H9 (cell line): ENCODE measurements at regions not wholly inside any gene's neighbourhood (a gene's known extent, or its start where the extent isn't known, plus 50 kb on each side); places are given as distances from the start of the nearest gene placed in this dataset.

Source experiments
- DNase-seq: peaks from one replicate; pipeline ENCODE4 v3.0.0-alpha.2; 2017
- H2AFZ ChIP-seq: one replicate; pipeline ENCODE4 v1.6.1; 2013; ENCODE audit warnings: mild to moderate bottlenecking, low read length, control low read depth, moderate library complexity
- H2AK5ac ChIP-seq: 2 replicates; pipeline ENCODE4 v1.6.1; 2013; ENCODE audit warnings: low read length, control low read depth, mixed read lengths; ENCODE audit not compliant: insufficient read length
- H2BK120ac ChIP-seq: one replicate; pipeline ENCODE4 v1.6.1; 2013; ENCODE audit warnings: low read depth, mild to moderate bottlenecking, low read length, control low read depth, inconsistent platforms; ENCODE audit not compliant: poor library complexity, severe bottlenecking
- H2BK12ac ChIP-seq: 2 replicates; pipeline ENCODE4 v1.6.1; 2013; ENCODE audit warnings: low read length, control low read depth, mixed read lengths, low read depth; ENCODE audit not compliant: insufficient read length
- H2BK15ac ChIP-seq: 2 replicates; pipeline ENCODE4 v1.6.1; 2013; ENCODE audit warnings: low read depth, low read length, control low read depth
- H2BK20ac ChIP-seq: one replicate; pipeline ENCODE4 v1.6.1; 2013; ENCODE audit warnings: low read depth, mild to moderate bottlenecking, low read length, control low read depth, inconsistent platforms; ENCODE audit not compliant: poor library complexity, severe bottlenecking
- H2BK5ac ChIP-seq: 2 replicates; pipeline ENCODE4 v1.6.1; 2013; ENCODE audit warnings: low read length, control low read depth, mixed read lengths; ENCODE audit not compliant: insufficient read length
- H3K14ac ChIP-seq: 2 replicates; pipeline ENCODE4 v1.6.1; 2013; ENCODE audit warnings: low read length, control low read depth; ENCODE audit not compliant: insufficient read depth
- H3K18ac ChIP-seq: 2 replicates; pipeline ENCODE4 v1.6.1; 2013; ENCODE audit warnings: low read depth, mild to moderate bottlenecking, mixed read lengths, low read length, control low read depth; ENCODE audit not compliant: insufficient read length
- H3K23ac ChIP-seq: 2 replicates; pipeline ENCODE4 v1.6.1; 2013; ENCODE audit warnings: low read length, control low read depth, mixed read lengths, low read depth; ENCODE audit not compliant: insufficient read length
- H3K23me2 ChIP-seq: 2 replicates; pipeline ENCODE4 v1.6.1; 2013; ENCODE audit warnings: low read depth, mild to moderate bottlenecking, mixed read lengths, low read length, control low read depth; ENCODE audit not compliant: insufficient read length, poor library complexity, severe bottlenecking
- H3K27ac ChIP-seq: 2 replicates; pipeline ENCODE4 v1.5.1; 2013; ENCODE audit warnings: low read length, control low read depth, mixed read lengths, low read depth; ENCODE audit not compliant: insufficient read length
- H3K27me3 ChIP-seq: 2 replicates; pipeline ENCODE4 v1.6.1; 2013; ENCODE audit warnings: low read length, control low read depth, inconsistent platforms; ENCODE audit not compliant: insufficient read depth
- H3K4ac ChIP-seq: 2 replicates; pipeline ENCODE4 v1.6.1; 2013; ENCODE audit warnings: low read depth, mild to moderate bottlenecking, control low read depth, inconsistent platforms, low read length, moderate library complexity
- H3K4me1 ChIP-seq: 2 replicates; pipeline ENCODE4 v1.6.1; 2013; ENCODE audit warnings: low read length, control low read depth, inconsistent platforms; ENCODE audit not compliant: insufficient read depth
- H3K4me2 ChIP-seq: 2 replicates; pipeline ENCODE4 v1.6.1; 2013; ENCODE audit warnings: low read length, control low read depth, mixed read lengths; ENCODE audit not compliant: insufficient read length, insufficient read depth
- H3K56ac ChIP-seq: 2 replicates; pipeline ENCODE4 v1.6.1; 2013; ENCODE audit warnings: low read depth, mild to moderate bottlenecking, mixed read lengths, low read length, control low read depth; ENCODE audit not compliant: insufficient read length
- H3K79me1 ChIP-seq: 2 replicates; pipeline ENCODE4 v1.6.1; 2013; ENCODE audit warnings: low read depth, mild to moderate bottlenecking, moderate library complexity, low read length, control low read depth, inconsistent platforms; ENCODE audit not compliant: insufficient read depth, poor library complexity, severe bottlenecking
- H3K79me2 ChIP-seq: 2 replicates; pipeline ENCODE4 v1.6.1; 2013; ENCODE audit warnings: low read length, control low read depth, inconsistent platforms; ENCODE audit not compliant: insufficient read depth
- H3K9ac ChIP-seq: 2 replicates; pipeline ENCODE4 v1.6.1; 2013; ENCODE audit warnings: low read length, control low read depth, mixed read lengths; ENCODE audit not compliant: insufficient read length; ENCODE audit errors: extremely low read depth
- H3K9me3 ChIP-seq: one replicate; pipeline ENCODE4 v1.6.1; 2013; ENCODE audit warnings: low read depth, low read length, inconsistent platforms; ENCODE audit not compliant: control insufficient read depth
- H3T11ph ChIP-seq: one replicate; pipeline ENCODE4 v1.6.1; 2013; ENCODE audit warnings: mild to moderate bottlenecking, low read length, control low read depth, inconsistent platforms
- H4K20me1 ChIP-seq: one replicate; pipeline ENCODE4 v1.6.1; 2013; ENCODE audit not compliant: control insufficient read depth, insufficient read length, insufficient read depth
- H4K5ac ChIP-seq: 2 replicates; pipeline ENCODE4 v1.6.1; 2013; ENCODE audit warnings: low read depth, mild to moderate bottlenecking, mixed read lengths, low read length, control low read depth; ENCODE audit not compliant: insufficient read length
- H4K8ac ChIP-seq: replicated peaks from 2 replicates; pipeline ENCODE4 v1.6.1; 2013; ENCODE audit warnings: low read length, control low read depth, mixed read lengths, low read depth; ENCODE audit not compliant: insufficient read length
- H4K91ac ChIP-seq: 2 replicates; pipeline ENCODE4 v1.6.1; 2013; ENCODE audit warnings: low read depth, mild to moderate bottlenecking, moderate library complexity, mixed read lengths, low read length, control low read depth; ENCODE audit not compliant: insufficient read length
- H3K27ac Mint-ChIP-seq, 3 experiments: 2 replicates in 2 of 3; 3 replicates in 1 of 3; pipeline ENCODE4 v1.8.0; 2020 to 2021; ENCODE audit warnings: mixed read lengths in 3 of 3, mild to moderate bottlenecking in 1 of 3, moderate library complexity in 1 of 3
- H3K27me3 Mint-ChIP-seq: 2 replicates; pipeline ENCODE4 v1.8.0; 2021; ENCODE audit warnings: low read depth, mild to moderate bottlenecking, moderate library complexity, mixed read lengths
- H3K36me3 Mint-ChIP-seq, 3 experiments: 2 replicates in 2 of 3; 3 replicates in 1 of 3; pipeline ENCODE4 v1.8.0; 2020 to 2021; ENCODE audit warnings: low read depth in 3 of 3, mixed read lengths in 3 of 3; ENCODE audit not compliant: insufficient read depth in 1 of 3
- H3K4me1 Mint-ChIP-seq, 2 experiments: 2 replicates each; pipeline ENCODE4 v1.8.0; 2020; ENCODE audit warnings: mixed read lengths in 2 of 2
- H3K4me3 Mint-ChIP-seq, 2 experiments: 2 replicates in 1 of 2; 3 replicates in 1 of 2; pipeline ENCODE4 v1.8.0; 2020 to 2021; ENCODE audit warnings: mild to moderate bottlenecking in 2 of 2, mixed read lengths in 2 of 2, moderate library complexity in 1 of 2
- H3K9me3 Mint-ChIP-seq, 2 experiments: 2 replicates in 1 of 2; 3 replicates in 1 of 2; pipeline ENCODE4 v1.8.0; 2020; ENCODE audit warnings: mild to moderate bottlenecking in 2 of 2, mixed read lengths in 2 of 2, moderate library complexity in 1 of 2
- CTCF ChIP-seq: fragments of 200-600 bp; sonication (generic); conservative IDR thresholded peaks from 3 replicates; pipeline ENCODE4 v1.8.0; 2021; ENCODE audit warnings: antibody characterized with exemption, mild to moderate bottlenecking
- WGBS: extraction: QIAGEN DNeasy Blood & Tissue Kit; methylation state at CpG from one replicate; pipeline ENCODE4 v1.1.7; 2013; ENCODE audit warnings: missing lambda C conversion rate, low lambda C conversion rate, mixed read lengths; ENCODE audit not compliant: insufficient read length; ENCODE audit errors: extremely low coverage; 5-methylcytosine and 5-hydroxymethylcytosine counted together

- Histone ChIP-seq H4K91ac (no peak overlapping the region), H2BK12ac (no peak overlapping the region), H4K20me1 (no peaks in the 10 kb centered on the region), H2BK15ac (no peak overlapping the region), H2BK5ac (no peak overlapping the region), H3K23ac (no peak overlapping the region), H3K4ac (no peak overlapping the region), H2AK5ac (no peak overlapping the region), H2BK120ac (no peak overlapping the region), H3K4me2 (no peak overlapping the region), H2BK20ac (no peak overlapping the region), H4K8ac (no peak overlapping the region), H3K18ac (no peak overlapping the region), H3K9me3 (peaks cover 25% of the 10 kb centered on the region), H3K9ac (no peak overlapping the region), H3K79me1 (no peaks in the 10 kb centered on the region), H3K23me2 (no peaks in the 10 kb centered on the region), H3K79me2 (no peaks in the 10 kb centered on the region), H3K4me1 (no peaks in the 10 kb centered on the region), H3K27ac (no peak overlapping the region), H3K14ac (no peak overlapping the region; the same call in 1 of the 2 replicates), H3K27me3 (no peaks in the 10 kb centered on the region; the same call in 1 of the 2 replicates), H3T11ph (no peak overlapping the region), H4K5ac (no peak overlapping the region), H2AFZ (no peak overlapping the region), H3K56ac (no peak overlapping the region)
- Mint-ChIP-seq H3K4me3 (no peak overlapping the region), H3K27ac (no peak overlapping the region), H3K27me3 (no peaks in the 10 kb centered on the region; the same call in 1 of the 2 replicates), H3K9me3 (peaks cover 45 to 88% of the 10 kb centered on the region in 2 experiments), H3K36me3 (peaks cover 0 to 9% (median 4%) of the 10 kb centered on the region in 3 experiments; a peak in 5 of 7 replicates), H3K4me1 (no peaks in the 10 kb centered on the region)
- no peak for TF ChIP-seq CTCF
- no peak for DNase-seq
- no CpG with 5 or more reads among the region's 10 CpGs for WGBS
Observed at GRCh38 chr4:189497996-189498395, 442.7 kb upstream of the FRG1 start.
